Neuron (in vitro differentiated cells): ENCODE measurements at regions not wholly inside any gene's neighbourhood (a gene's known extent, or its start where the extent isn't known, plus 50 kb on each side); places are given as distances from the start of the nearest gene placed in this dataset.

Experiments
- H2AFZ ChIP-seq: one replicate; pipeline ENCODE4 v1.6.1; 2013; ENCODE audit warnings: low read depth, mild to moderate bottlenecking, inconsistent platforms, low read length, moderate library complexity
- H3K27me3 ChIP-seq: one replicate; pipeline ENCODE4 v1.6.1; 2013; ENCODE audit warnings: low read length; ENCODE audit not compliant: insufficient read depth
- H3K36me3 ChIP-seq: one replicate; pipeline ENCODE4 v1.6.1; 2013; ENCODE audit warnings: low read length; ENCODE audit not compliant: insufficient read depth
- H3K4me1 ChIP-seq: one replicate; pipeline ENCODE4 v1.6.1; 2013; ENCODE audit warnings: low read length; ENCODE audit not compliant: insufficient read depth
- H3K4me3 ChIP-seq: 2 replicates; pipeline ENCODE4 v1.5.1; 2013; ENCODE audit warnings: mild to moderate bottlenecking, low read length, moderate library complexity
- H3K9me3 ChIP-seq: one replicate; pipeline ENCODE4 v1.6.1; 2013; ENCODE audit warnings: low read length

DNA sequence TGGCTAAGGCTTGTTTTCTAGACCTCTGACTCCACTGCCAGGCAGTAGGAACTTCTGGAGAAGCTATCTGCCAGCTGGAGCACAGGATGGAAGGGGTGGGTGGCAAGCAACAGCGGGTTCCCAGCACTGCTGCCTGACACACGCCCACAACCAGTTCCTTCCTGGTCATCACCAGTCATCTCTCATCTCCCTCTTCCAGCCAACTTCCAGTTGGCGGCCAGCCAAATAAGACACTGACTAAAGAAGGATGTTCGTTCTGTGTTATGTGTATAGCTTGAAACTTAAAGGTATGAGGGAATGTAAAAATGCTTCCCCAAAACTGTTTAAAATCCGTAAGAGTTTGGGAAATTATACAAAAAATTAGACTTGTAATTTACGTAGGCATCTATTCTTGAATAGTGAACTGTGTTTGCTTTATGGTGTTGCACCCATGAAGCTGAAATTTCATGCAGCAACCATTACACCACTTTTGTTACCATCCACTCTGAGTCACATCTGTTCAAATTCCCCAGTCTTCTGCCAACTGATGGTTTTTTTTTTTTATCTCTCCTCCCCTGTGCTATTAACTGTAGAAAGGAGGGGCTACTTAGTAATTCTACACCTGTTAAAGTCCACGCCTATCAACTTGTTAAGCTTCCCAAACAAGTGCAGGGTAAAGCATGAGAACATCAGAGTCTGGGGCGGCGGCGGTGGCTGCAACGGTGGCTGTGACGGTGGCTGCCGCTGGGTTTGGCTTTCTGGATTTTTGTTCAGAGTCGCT is 86.2 kb upstream of the FRY start:
- no peaks in the 10 kb centered on the region for H3K4me1 ChIP-seq
- no peak overlapping the region for H3K4me3 ChIP-seq
- H3K36me3 ChIP-seq: no peaks in the 10 kb centered on the region
- no peak overlapping the region for H2AFZ ChIP-seq
- no peaks in the 10 kb centered on the region for H3K9me3 ChIP-seq
- no peaks in the 10 kb centered on the region for H3K27me3 ChIP-seq

DNA sequence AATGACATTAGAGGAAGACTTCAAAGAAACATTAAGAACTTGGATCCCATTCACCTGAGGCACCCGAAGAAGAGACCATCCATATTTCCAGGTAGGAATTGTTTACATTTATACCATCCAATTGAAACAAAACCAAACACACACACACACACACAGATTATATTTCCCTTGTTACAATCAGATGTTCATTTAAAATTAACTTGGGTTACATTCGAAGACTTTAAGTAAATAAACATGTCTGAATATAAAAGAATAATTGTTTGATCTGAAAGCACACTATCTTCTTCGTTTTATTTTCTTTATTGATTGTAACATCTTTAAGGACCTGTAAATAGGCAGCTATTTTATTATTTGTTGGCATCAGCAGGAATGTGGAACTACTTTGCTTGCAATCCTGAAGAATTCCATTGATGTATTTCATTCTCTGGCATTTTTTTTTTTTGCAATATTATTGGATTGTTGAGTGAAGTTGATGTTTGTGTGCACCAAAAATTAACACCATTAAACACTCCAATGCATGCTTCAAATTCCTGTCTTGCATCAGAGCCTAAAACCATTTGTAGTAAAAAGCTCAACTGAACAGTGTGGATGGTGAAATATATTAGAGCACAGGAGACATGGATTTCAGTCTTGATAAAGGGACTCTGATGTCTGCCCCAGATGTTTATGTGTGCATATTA is 85.3 kb upstream of the FRY start:
- Histone ChIP-seq H3K9me3 (no peaks in the 10 kb centered on the region), H3K4me1 (no peaks in the 10 kb centered on the region), H3K27me3 (no peaks in the 10 kb centered on the region), H3K36me3 (no peaks in the 10 kb centered on the region), H3K4me3 (no peak overlapping the region), H2AFZ (no peak overlapping the region)

DNA sequence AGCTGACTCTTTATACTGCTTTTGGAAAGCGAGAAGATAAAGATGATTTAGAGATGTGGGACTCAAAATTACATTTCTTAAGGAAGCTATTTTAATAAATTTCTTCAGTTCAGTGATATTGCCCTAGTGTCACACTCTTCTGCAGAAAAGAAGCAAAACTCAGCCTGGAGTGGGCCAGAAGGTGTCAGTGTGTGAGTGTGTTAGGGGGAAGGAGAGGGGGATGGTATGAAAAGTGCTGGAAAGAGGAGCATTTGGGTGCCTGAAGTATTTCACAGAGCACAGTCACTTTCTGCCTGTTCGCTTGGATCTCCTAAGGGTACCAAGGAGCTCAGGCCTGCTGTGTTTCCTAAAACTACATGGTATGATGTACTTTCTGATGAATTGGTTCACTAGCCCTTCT is 84.5 kb upstream of the FRY start:
- no peak overlapping the region for H3K4me3 ChIP-seq
- H2AFZ ChIP-seq: no peak overlapping the region
- H3K4me1 ChIP-seq: no peaks in the 10 kb centered on the region

GRCh38 chr13:31947506-31947905 is 84.1 kb upstream of the FRY start:
- Histone ChIP-seq H3K4me3 (no peak overlapping the region), H3K4me1 (no peaks in the 10 kb centered on the region), H3K27me3 (no peaks in the 10 kb centered on the region), H3K9me3 (no peaks in the 10 kb centered on the region), H3K36me3 (no peaks in the 10 kb centered on the region), H2AFZ (no peak overlapping the region)

More for the DNA sequence above, 84.5 kb upstream of the FRY start:
- Histone ChIP-seq H3K27me3 (no peaks in the 10 kb centered on the region), H3K36me3 (no peaks in the 10 kb centered on the region), H3K9me3 (no peaks in the 10 kb centered on the region)

DNA sequence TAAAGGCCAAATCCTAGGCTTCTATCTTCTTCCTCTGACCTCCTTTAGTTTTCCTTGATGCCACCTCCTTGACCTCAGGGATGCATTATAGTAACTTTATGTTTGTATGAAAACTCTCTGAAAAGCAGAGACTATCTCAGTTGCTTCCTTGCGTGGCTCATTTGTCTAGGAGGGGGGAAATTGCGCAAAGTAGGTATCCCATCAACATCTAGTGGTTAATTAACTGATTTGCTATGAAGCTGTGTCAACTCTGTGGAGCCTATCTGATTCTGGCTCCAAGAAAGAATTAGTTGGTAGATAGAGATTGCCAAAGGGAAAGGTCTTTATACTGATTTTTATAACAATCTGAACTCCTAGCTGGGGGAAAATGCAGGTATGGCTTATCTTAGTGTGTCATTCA is 82.1 kb upstream of the FRY start:
- Histone ChIP-seq H3K36me3 (no peaks in the 10 kb centered on the region), H3K4me1 (no peaks in the 10 kb centered on the region), H2AFZ (no peak overlapping the region), H3K27me3 (no peaks in the 10 kb centered on the region), H3K4me3 (no peak overlapping the region), H3K9me3 (no peaks in the 10 kb centered on the region)

DNA sequence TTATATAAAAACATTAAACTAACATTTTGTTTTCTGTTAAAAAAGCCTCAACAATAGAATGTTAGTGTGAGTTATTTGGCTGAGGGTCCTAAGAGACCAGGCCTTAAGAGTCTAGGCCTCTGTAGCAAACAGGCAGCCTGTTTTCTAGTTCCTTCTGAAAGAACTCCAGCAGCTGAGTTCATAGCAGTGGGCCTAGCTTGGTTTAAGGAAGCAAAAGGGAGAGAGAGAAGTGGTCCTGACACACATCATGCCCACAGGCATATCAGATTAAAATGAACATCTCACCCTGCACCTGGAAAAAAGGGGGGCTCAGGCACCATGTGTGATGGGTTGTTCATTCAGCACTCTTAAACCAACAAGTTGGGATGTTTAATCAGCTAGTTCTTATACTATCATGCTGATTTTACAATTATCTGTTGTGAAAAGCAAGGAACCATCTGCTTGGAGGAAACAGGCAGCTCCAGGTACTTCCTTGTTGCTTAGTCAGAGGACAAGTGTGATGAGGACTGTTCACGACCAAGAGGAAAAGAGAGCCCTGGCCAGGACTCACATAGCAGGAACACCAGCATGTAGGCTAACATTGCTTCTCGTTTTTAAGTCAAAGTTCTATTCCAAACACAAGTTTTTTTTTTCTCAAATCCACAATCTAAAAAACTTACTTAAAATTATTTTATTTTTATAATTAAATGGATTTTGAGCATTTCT is 81.3 kb upstream of the FRY start:
- Histone ChIP-seq H3K4me3 (no peak overlapping the region), H3K27me3 (no peaks in the 10 kb centered on the region), H3K36me3 (no peaks in the 10 kb centered on the region), H3K4me1 (no peaks in the 10 kb centered on the region), H2AFZ (no peak overlapping the region), H3K9me3 (no peaks in the 10 kb centered on the region)

DNA sequence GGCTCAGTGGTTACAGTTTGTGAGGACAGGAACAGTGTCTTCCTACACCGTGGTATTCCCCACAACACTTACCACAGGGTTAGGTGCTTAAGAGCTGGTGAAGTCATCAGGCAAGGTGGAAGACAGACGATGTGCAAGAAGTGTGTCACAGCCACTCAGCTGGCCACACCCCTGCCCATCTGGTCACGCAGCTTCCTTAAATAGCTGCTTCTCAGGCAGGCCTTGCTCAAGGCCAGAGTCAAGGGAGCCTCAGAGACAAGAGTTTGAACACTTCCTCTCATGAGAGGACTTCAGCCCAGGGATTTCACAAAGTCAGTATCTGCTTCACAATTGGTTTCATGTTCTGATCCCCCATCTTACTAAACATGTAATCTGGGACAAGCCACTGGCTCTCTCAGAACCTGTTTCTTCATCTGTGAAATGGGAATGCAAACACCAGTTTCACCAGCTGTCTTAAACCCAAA is 80.3 kb upstream of the FRY start:
- H3K9me3 ChIP-seq: no peaks in the 10 kb centered on the region
- H3K36me3 ChIP-seq: no peaks in the 10 kb centered on the region
- no peak overlapping the region for H3K4me3 ChIP-seq
- no peaks in the 10 kb centered on the region for H3K4me1 ChIP-seq
- H3K27me3 ChIP-seq: no peaks in the 10 kb centered on the region
- no peak overlapping the region for H2AFZ ChIP-seq

DNA sequence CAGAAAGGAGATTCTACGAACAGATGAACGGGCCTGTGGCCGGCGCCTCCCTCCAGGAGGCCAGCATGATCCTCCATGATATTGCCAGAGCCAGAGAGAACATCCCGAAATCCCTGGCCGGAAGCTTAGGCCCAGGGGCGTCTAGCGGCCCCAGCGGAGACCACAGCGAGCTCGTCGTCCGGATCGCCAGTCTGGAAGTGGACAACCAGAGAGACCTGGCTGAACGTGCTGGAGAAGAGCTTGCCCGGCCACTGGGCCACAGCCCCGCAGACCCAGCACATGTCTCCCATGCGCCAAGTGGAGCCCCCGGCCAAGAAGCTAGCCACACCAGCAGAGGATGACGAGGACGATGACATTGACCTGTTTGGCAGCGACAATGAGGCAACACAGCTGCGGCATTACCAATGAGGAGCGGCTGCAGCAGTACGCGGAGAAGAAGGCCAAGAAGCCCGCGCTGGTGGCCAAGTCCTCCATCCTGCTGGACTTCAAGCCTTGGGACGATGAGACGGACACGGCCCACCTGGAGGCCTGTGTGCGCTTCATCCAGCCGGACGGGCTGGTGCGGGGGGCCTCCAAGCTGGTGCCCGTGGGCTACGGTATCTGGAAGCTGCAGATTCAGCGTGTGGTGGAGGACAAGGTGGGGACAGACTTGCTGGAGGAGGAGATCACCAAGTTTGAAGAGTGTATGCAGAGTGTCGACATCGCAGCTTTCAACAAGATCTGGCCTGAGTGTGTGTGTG is 78.8 kb upstream of the FRY start:
- Histone ChIP-seq H3K9me3 (no peaks in the 10 kb centered on the region), H3K36me3 (no peaks in the 10 kb centered on the region), H3K4me3 (no peak overlapping the region), H2AFZ (no peak overlapping the region), H3K4me1 (no peaks in the 10 kb centered on the region), H3K27me3 (no peaks in the 10 kb centered on the region)

DNA sequence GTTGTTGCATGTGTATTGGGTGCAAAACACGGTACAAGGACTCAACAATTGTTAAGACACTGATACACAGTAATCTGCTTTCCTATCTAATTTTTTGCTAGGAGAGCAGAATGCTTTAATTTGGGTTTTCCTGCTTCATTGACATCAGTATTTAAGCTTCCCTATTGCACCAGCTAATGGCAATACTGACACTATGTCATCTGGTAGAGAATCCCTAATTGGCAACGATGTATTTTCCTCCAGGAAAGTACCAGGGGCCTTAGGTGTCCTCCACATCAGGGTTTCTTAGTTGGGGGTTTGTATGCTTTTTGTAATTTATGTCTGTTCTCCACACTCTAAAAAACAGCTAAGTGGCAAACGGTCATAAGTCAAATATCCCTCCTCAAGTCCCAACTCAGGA is 76.5 kb upstream of the FRY start:
- Histone ChIP-seq H3K36me3 (no peaks in the 10 kb centered on the region), H3K9me3 (no peaks in the 10 kb centered on the region), H3K4me3 (no peak overlapping the region), H2AFZ (no peak overlapping the region), H3K27me3 (no peaks in the 10 kb centered on the region), H3K4me1 (no peaks in the 10 kb centered on the region)

- Histone ChIP-seq H3K36me3 (no peaks in the 10 kb centered on the region), H3K4me3 (no peak overlapping the region), H3K9me3 (no peaks in the 10 kb centered on the region), H3K27me3 (no peaks in the 10 kb centered on the region), H2AFZ (no peak overlapping the region), H3K4me1 (no peaks in the 10 kb centered on the region)
These were observed 75.8 kb upstream of the FRY start for GRCh38 chr13:31955741-31956140.

DNA sequence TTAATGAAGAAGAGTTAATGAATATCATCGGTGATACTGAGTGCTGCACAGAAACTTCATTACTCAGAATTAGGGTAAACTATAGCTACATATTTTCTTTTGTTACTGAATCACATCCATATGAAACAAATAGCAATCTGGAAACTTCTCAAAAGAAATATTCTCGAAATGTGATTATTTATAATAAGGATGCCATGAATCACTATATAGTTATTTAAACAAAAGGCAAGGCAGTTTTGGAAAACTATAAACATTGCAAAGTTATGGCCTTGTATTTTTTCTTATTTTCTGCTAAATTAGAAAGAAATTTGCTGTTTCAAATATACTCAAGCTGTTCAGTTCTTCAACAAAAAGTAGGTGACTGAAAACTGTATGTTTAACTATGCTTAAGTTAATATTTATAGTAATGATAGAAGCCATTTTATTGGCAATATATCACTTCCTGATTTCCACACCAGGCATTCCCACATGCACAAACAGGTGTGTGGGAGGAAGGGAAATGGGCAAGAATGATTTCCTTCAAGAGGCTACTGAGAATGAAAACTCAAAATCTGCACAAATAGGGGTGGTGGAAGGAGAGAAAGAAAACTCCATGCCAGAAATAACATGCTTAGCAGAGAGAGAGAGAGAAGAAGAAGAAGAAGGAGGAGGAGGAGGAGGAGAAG is 74.5 kb upstream of the FRY start:
- Histone ChIP-seq H2AFZ (no peak overlapping the region), H3K9me3 (no peaks in the 10 kb centered on the region), H3K36me3 (no peaks in the 10 kb centered on the region), H3K4me1 (no peaks in the 10 kb centered on the region), H3K4me3 (no peak overlapping the region), H3K27me3 (no peaks in the 10 kb centered on the region)

DNA sequence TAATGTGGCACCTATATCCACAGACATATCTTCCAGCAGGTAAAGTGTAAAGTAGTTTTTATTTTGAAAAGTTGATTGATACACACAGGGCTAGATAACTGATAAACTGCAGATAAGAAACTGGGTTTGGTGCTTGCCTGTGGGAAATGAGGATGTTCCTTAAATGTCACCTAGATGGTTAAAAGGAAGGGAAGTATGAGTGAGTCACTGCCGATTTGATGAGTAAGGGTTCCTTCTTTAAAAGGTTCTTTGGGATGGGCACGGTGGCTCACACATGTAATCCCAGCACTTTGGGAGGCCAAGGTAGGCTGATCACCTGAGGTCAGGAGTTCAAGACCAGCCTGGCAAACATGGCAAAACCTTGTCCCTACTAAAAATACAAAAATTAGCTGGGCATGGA is 73.8 kb upstream of the FRY start:
- Histone ChIP-seq H3K27me3 (no peaks in the 10 kb centered on the region), H3K36me3 (no peaks in the 10 kb centered on the region), H3K4me3 (no peak overlapping the region), H3K9me3 (no peaks in the 10 kb centered on the region), H3K4me1 (no peaks in the 10 kb centered on the region), H2AFZ (no peak overlapping the region)
